H1 (cell line): ENCODE measurements at regions not wholly inside any gene's neighbourhood (a gene's known extent, or its start where the extent isn't known, plus 50 kb on each side); places are given as distances from the start of the nearest gene placed in this dataset.

Experiments used
- CTCF ChIA-PET: fragments of 300-600 bp; sonication (Branson Sonifier 250); formaldehyde crosslinking; loops from one replicate; lab custom pipeline; 2021; ENCODE audit not compliant: partially characterized antibody; lab: Charles Lee
- POLR2A ChIA-PET: fragments of 300-600 bp; sonication (Branson Sonifier 250); formaldehyde crosslinking; loops from one replicate; lab custom pipeline; 2021; ENCODE audit warnings: inconsistent platforms; ENCODE audit not compliant: partially characterized antibody; lab: Charles Lee
- DNase-seq, 2 experiments: peaks; one replicate each; pipeline versions ENCODE4 v3.0.0 to v3.0.0-alpha.2; 2010 to 2022; ENCODE audit warnings: low spot score in 2 of 2, low read depth in 1 of 2, mixed read lengths in 1 of 2
- FAIRE-seq: peaks from 2 replicates; lab custom pipeline; 2011; peaks lifted over from hg19 to GRCh38; lab: Jason Lieb, UNC
- H2AFZ ChIP-seq: 2 replicates; pipeline ENCODE4 v1.8.1; 2012; ENCODE audit warnings: low read length, inconsistent platforms
- H2AK5ac ChIP-seq: 2 replicates; pipeline ENCODE4 v1.6.1; 2013; ENCODE audit warnings: low read depth, low read length
- H2BK120ac ChIP-seq: replicated peaks from 2 replicates; pipeline ENCODE3; 2013; ENCODE audit warnings: low read depth, low read length, inconsistent platforms
- H2BK12ac ChIP-seq: 2 replicates; pipeline ENCODE4 v1.6.1; 2013; ENCODE audit warnings: low read depth, low read length
- H2BK15ac ChIP-seq: 2 replicates; pipeline ENCODE4 v1.6.1; 2013; ENCODE audit warnings: low read length
- H2BK20ac ChIP-seq: 2 replicates; pipeline ENCODE4 v1.6.1; 2013; ENCODE audit warnings: low read length
- H2BK5ac ChIP-seq: 2 replicates; pipeline ENCODE4 v1.6.1; 2013; ENCODE audit warnings: low read depth, low read length
- H3K14ac ChIP-seq: 2 replicates; pipeline ENCODE4 v1.6.1; 2013; ENCODE audit warnings: inconsistent platforms; ENCODE audit not compliant: insufficient read length
- H3K18ac ChIP-seq: 2 replicates; pipeline ENCODE4 v1.6.1; 2013; ENCODE audit warnings: low read length; ENCODE audit errors: extremely low read depth
- H3K23ac ChIP-seq: 2 replicates; pipeline ENCODE4 v1.6.1; 2013; ENCODE audit warnings: inconsistent platforms; ENCODE audit not compliant: insufficient read length
- H3K23me2 ChIP-seq: 2 replicates; pipeline ENCODE4 v1.6.1; 2013; ENCODE audit warnings: low read depth, low read length
- H3K27ac ChIP-seq: 2 replicates; pipeline ENCODE4 v1.6.1; 2011; ENCODE audit warnings: low read depth, low read length, inconsistent platforms
- H3K27me3 ChIP-seq, 4 experiments: replicated peaks in 1 of 4; 1 replicate in 1 of 4; 2 replicates in 3 of 4; pipeline versions ENCODE4 v1.6.1 to v1.8.1; 2011 to 2013; ENCODE audit warnings: low read length in 3 of 4, mild to moderate bottlenecking in 3 of 4, inconsistent platforms in 2 of 4, mixed read lengths in 2 of 4, moderate library complexity in 1 of 4; ENCODE audit not compliant: control insufficient read depth in 3 of 4, insufficient read depth in 3 of 4; ENCODE audit errors: extremely low read depth in 1 of 4
- H3K36me3 ChIP-seq, 4 experiments: 2 replicates each; pipeline versions ENCODE4 v1.6.1 to v1.8.1; 2011 to 2013; ENCODE audit warnings: mild to moderate bottlenecking in 4 of 4, low read length in 3 of 4, moderate library complexity in 2 of 4, control low read depth in 1 of 4, inconsistent platforms in 1 of 4; ENCODE audit not compliant: insufficient read depth in 4 of 4, control insufficient read depth in 2 of 4
- H3K4ac ChIP-seq: replicated peaks from 2 replicates; pipeline ENCODE3; 2013; ENCODE audit warnings: low read length, low read depth, mixed read lengths, inconsistent platforms; ENCODE audit not compliant: insufficient read length
- H3K4me1 ChIP-seq, 4 experiments: replicated peaks in 1 of 4; 1 replicate in 1 of 4; 2 replicates in 3 of 4; pipeline versions ENCODE4 v1.6.1 to v1.8.1; 2011 to 2013; ENCODE audit warnings: low read length in 3 of 4, inconsistent platforms in 2 of 4, mixed read lengths in 1 of 4; ENCODE audit not compliant: insufficient read depth in 4 of 4, control insufficient read depth in 3 of 4
- H3K4me2 ChIP-seq, 2 experiments: 2 replicates each; pipeline versions ENCODE4 v1.6.1 to v1.8.1; 2011 to 2013; ENCODE audit warnings: low read depth in 2 of 2, low read length in 2 of 2, control low read depth in 1 of 2, inconsistent platforms in 1 of 2, mild to moderate bottlenecking in 1 of 2; ENCODE audit not compliant: insufficient read depth in 1 of 2
- H3K4me3 ChIP-seq, 4 experiments: fragments of 200-600, 300-600 bp in 1 of 4; sonication (generic), shearing (Covaris generic), sonication (Bioruptor Twin) in 1 of 4; 2 replicates each; pipeline versions ENCODE4 v1.5.1 to v1.8.1; 2011 to 2016; ENCODE audit warnings: low read length in 4 of 4, low read depth in 3 of 4, control low read depth in 2 of 4, inconsistent platforms in 2 of 4, mild to moderate bottlenecking in 2 of 4, mixed read lengths in 1 of 4, moderate library complexity in 1 of 4; ENCODE audit not compliant: insufficient read depth in 2 of 4; ENCODE audit errors: extremely low read depth in 1 of 4
- H3K56ac ChIP-seq: replicated peaks from 2 replicates; pipeline ENCODE3; 2013; ENCODE audit warnings: low read depth, mild to moderate bottlenecking, mixed read lengths, low read length, inconsistent platforms; ENCODE audit not compliant: insufficient read length
- H3K79me1 ChIP-seq: 2 replicates; pipeline ENCODE4 v1.6.1; 2013; ENCODE audit warnings: low read depth, low read length, control low read depth
- H3K79me2 ChIP-seq, 2 experiments: 2 replicates each; pipeline versions ENCODE4 v1.6.1 to v1.8.1; 2012 to 2013; ENCODE audit warnings: low read length in 2 of 2, mild to moderate bottlenecking in 2 of 2, inconsistent platforms in 1 of 2; ENCODE audit not compliant: insufficient read depth in 2 of 2, control insufficient read depth in 1 of 2
- H3K9ac ChIP-seq, 4 experiments: replicated peaks in 1 of 4; 1 replicate in 1 of 4; 2 replicates in 3 of 4; pipeline versions ENCODE4 v1.6.1 to v1.8.1; 2011 to 2013; ENCODE audit warnings: low read depth in 3 of 4, low read length in 3 of 4, control low read depth in 2 of 4, mild to moderate bottlenecking in 2 of 4, moderate library complexity in 2 of 4, inconsistent platforms in 1 of 4; ENCODE audit errors: extremely low read depth in 1 of 4
- H3K9me3 ChIP-seq, 2 experiments: 2 replicates each; pipeline versions ENCODE4 v1.6.1 to v1.8.1; 2012 to 2013; ENCODE audit warnings: mild to moderate bottlenecking in 2 of 2, moderate library complexity in 2 of 2, control low read depth in 1 of 2, inconsistent platforms in 1 of 2, low read depth in 1 of 2, low read length in 1 of 2, mixed read lengths in 1 of 2; ENCODE audit not compliant: insufficient read depth in 2 of 2
- H4K20me1 ChIP-seq, 2 experiments: replicated peaks in 1 of 2; 2 replicates each; pipeline versions ENCODE3 to v1.8.1; 2011 to 2013; ENCODE audit warnings: inconsistent platforms in 2 of 2, low read length in 2 of 2, mild to moderate bottlenecking in 1 of 2; ENCODE audit not compliant: insufficient read depth in 2 of 2, control insufficient read depth in 1 of 2
- H4K5ac ChIP-seq: 2 replicates; pipeline ENCODE4 v1.6.1; 2013; ENCODE audit warnings: low read length, low read depth, mixed read lengths, inconsistent platforms; ENCODE audit not compliant: insufficient read length
- H4K8ac ChIP-seq: 2 replicates; pipeline ENCODE4 v1.8.0; 2013; ENCODE audit warnings: mild to moderate bottlenecking, moderate library complexity, low read length, inconsistent platforms; ENCODE audit not compliant: insufficient read depth; ENCODE audit errors: extremely low read depth
- H4K91ac ChIP-seq: replicated peaks from 2 replicates; pipeline ENCODE3; 2013; ENCODE audit warnings: low read length, mixed read lengths, inconsistent platforms; ENCODE audit not compliant: insufficient read length
- KDM1A ChIP-seq: fragments of 200-600, 300-600 bp; sonication (generic); IDR thresholded peaks from 2 replicates; pipeline ENCODE4 v1.7.1; 2016; ENCODE audit warnings: mild to moderate bottlenecking, low read length, borderline replicate concordance
- WGBS, 2 experiments: shearing (Covaris generic) in 1 of 2; methylation state at CpG; one replicate each; pipeline versions ENCODE4 v1.1.6 to v1.1.7; 2013 to 2015; ENCODE audit warnings: low lambda C conversion rate in 2 of 2, mixed read lengths in 2 of 2, inconsistent platforms in 1 of 2, low coverage in 1 of 2, missing lambda C conversion rate in 1 of 2; ENCODE audit not compliant: insufficient replicate concordance in 2 of 2, insufficient coverage in 1 of 2, insufficient read length in 1 of 2; ENCODE audit errors: extremely low coverage in 1 of 2, missing lambda C conversion rate in 1 of 2; 5-methylcytosine and 5-hydroxymethylcytosine counted together

DNA sequence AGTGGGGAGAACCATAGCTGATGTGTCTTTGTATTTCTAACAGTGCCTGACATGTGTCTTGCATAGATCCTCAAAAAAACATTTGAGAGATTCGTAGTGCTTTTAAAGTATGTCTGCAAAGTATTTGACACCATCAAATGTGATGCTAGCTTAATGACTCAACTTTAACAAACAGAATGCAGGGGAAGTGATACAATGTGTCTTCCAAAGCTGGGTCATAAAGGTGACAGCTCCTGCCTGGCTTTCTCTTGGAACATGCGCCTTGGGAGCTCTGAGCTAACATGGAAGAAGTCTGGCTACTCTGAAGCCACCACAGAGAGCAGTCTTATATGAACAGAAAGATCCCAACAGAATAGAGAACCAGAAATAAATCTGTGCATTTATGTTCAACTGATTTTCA is 78.2 kb downstream of the C1D start:
- H3K9ac ChIP-seq, result no peak overlapping the region
- 0 out of 4 replicates have a peak, but pooled peaks cover 5 to 6% of the 10 kb centered on the region in 2 experiments for H3K9me3 ChIP-seq
- H3K14ac ChIP-seq, result no peak overlapping the region
- no peak overlapping the region for H4K8ac ChIP-seq
- H3K4ac ChIP-seq, result no peak overlapping the region
- no peaks in the 10 kb centered on the region for H3K79me1 ChIP-seq
- H2BK20ac ChIP-seq, result no peak overlapping the region
- CTCF ChIA-PET, result no interaction called here
- DNase-seq (no peak), FAIRE-seq (no peak)
- H4K5ac ChIP-seq, result no peak overlapping the region
- H3K27ac ChIP-seq, result no peak overlapping the region
- no peaks in the 10 kb centered on the region for H3K27me3 ChIP-seq
- no peak overlapping the region for H3K23ac ChIP-seq
- H2BK12ac ChIP-seq, result no peak overlapping the region
- H2BK120ac ChIP-seq, result no peak overlapping the region
- H3K18ac ChIP-seq, result no peak overlapping the region
- H2AK5ac ChIP-seq, result no peak overlapping the region
- no peak overlapping the region for H4K91ac ChIP-seq
- no peaks in the 10 kb centered on the region for H4K20me1 ChIP-seq
- no peaks in the 10 kb centered on the region for H3K79me2 ChIP-seq
- POLR2A ChIA-PET, result no interaction called here
- H3K4me1 ChIP-seq, result no peaks in the 10 kb centered on the region
- H3K56ac ChIP-seq, result no peak overlapping the region
- 98% methylated on average over 2 of the region's 2 CpGs; no CpG with 5 or more reads in 1 of the 2 experiments for WGBS, 2 experiments
- H3K23me2 ChIP-seq, result no peaks in the 10 kb centered on the region; the same call in 1 of the 2 replicates
- H2AFZ ChIP-seq, result no peak overlapping the region
- H2BK5ac ChIP-seq, result no peak overlapping the region
- no peaks in the 10 kb centered on the region for H3K36me3 ChIP-seq
- H3K4me3 ChIP-seq, result no peak overlapping the region
- no peak overlapping the region for H2BK15ac ChIP-seq
- H3K4me2 ChIP-seq, result no peak overlapping the region
- TF ChIP-seq KDM1A, result no peak
